Keratinocyte (primary cell): ENCODE measurements at regions not wholly inside any gene's neighbourhood (a gene's known extent, or its start where the extent isn't known, plus 50 kb on each side); places are given as distances from the start of the nearest gene placed in this dataset.

ENCODE experiments used
- DNase-seq: peaks from one replicate; pipeline ENCODE4 v3.0.0-alpha.2; 2011; ENCODE audit warnings: low read depth, missing footprints, low spot score
- FAIRE-seq: peaks from 2 replicates; lab custom pipeline; 2011; peaks lifted over from hg19 to GRCh38; lab: Jason Lieb, UNC
- H2AFZ ChIP-seq: 2 replicates; pipeline ENCODE4 v1.6.0; 2012; ENCODE audit warnings: low read length, control low read depth, inconsistent platforms; ENCODE audit not compliant: control insufficient read depth
- H3K27ac ChIP-seq: 2 replicates; pipeline ENCODE4 v1.5.1; 2011; ENCODE audit warnings: low read length; ENCODE audit not compliant: control insufficient read depth, insufficient read depth
- H3K27me3 ChIP-seq: 3 replicates; pipeline ENCODE4 v1.6.0; 2011; ENCODE audit warnings: low read length; ENCODE audit not compliant: control insufficient read depth, insufficient read depth; ENCODE audit errors: extremely low read depth
- H3K36me3 ChIP-seq, 2 experiments: 2 replicates in 1 of 2; 3 replicates in 1 of 2; pipeline ENCODE4 v1.5.1; 2011; ENCODE audit warnings: low read length in 2 of 2, mild to moderate bottlenecking in 1 of 2; ENCODE audit not compliant: control insufficient read depth in 2 of 2, insufficient read depth in 2 of 2; ENCODE audit errors: extremely low read depth in 1 of 2
- H3K4me1 ChIP-seq: 3 replicates; pipeline ENCODE4 v1.5.1; 2011; ENCODE audit warnings: low read length; ENCODE audit not compliant: control insufficient read depth, insufficient read depth; ENCODE audit errors: extremely low read depth
- H3K4me2 ChIP-seq: 3 replicates; pipeline ENCODE4 v1.6.0; 2011; ENCODE audit warnings: low read depth, low read length; ENCODE audit not compliant: control insufficient read depth, insufficient read depth; ENCODE audit errors: extremely low read depth
- H3K4me3 ChIP-seq, 3 experiments: fragments of 200-600 bp in 1 of 3; sonication (generic) in 1 of 3; 2 replicates in 2 of 3; 3 replicates in 1 of 3; pipeline ENCODE4 v1.5.1; 2011 to 2016; ENCODE audit warnings: low read length in 3 of 3, mild to moderate bottlenecking in 3 of 3, control low read depth in 2 of 3, inconsistent platforms in 1 of 3, low read depth in 1 of 3, mixed read lengths in 1 of 3, mixed run types in 1 of 3, moderate library complexity in 1 of 3; ENCODE audit not compliant: control insufficient read depth in 2 of 3, insufficient read depth in 2 of 3; ENCODE audit errors: extremely low read depth in 1 of 3
- H3K79me2 ChIP-seq: 2 replicates; pipeline ENCODE4 v1.6.0; 2012; ENCODE audit warnings: low read length; ENCODE audit not compliant: control insufficient read depth, insufficient read depth
- H3K9ac ChIP-seq: 3 replicates; pipeline ENCODE4 v1.6.0; 2011; ENCODE audit warnings: low read length; ENCODE audit not compliant: control insufficient read depth, insufficient read depth; ENCODE audit errors: extremely low read depth
- H3K9me1 ChIP-seq: 3 replicates; pipeline ENCODE4 v1.6.0; 2011; ENCODE audit warnings: low read length; ENCODE audit not compliant: control insufficient read depth, insufficient read depth; ENCODE audit errors: extremely low read depth
- H3K9me3 ChIP-seq: 2 replicates; pipeline ENCODE4 v1.5.1; 2012; ENCODE audit warnings: low read depth, low read length; ENCODE audit not compliant: control insufficient read depth
- H4K20me1 ChIP-seq: 3 replicates; pipeline ENCODE4 v1.6.0; 2011; ENCODE audit warnings: low read length; ENCODE audit not compliant: control insufficient read depth, insufficient read depth; ENCODE audit errors: extremely low read depth
- EZH2 ChIP-seq: IDR thresholded peaks from one replicate; pipeline ENCODE4 v1.6.1; 2012; ENCODE audit warnings: inconsistent platforms, mild to moderate bottlenecking, low read length, moderate library complexity
- dilution Hi-C: fragments of 300-500 bp; cut with MboI; formaldehyde crosslinking; loops from one replicate; pipeline ENCODE4 v1.7.0; 2020; ENCODE audit warnings: low sequenced_read_pairs; ENCODE audit not compliant: extremely low pct_ligation_motif_present
- TF ChIP-seq, protein P1 (sequence below), 3 experiments: IDR thresholded peaks in 1 of 3; conservative IDR thresholded peaks in 1 of 3; optimal IDR thresholded peaks in 1 of 3; 2 replicates in 2 of 3; 3 replicates in 1 of 3; pipeline versions ENCODE3 to v1.5.1; 2011; ENCODE audit warnings: low read length in 3 of 3, mild to moderate bottlenecking in 3 of 3, moderate library complexity in 2 of 3, control low read depth in 1 of 3, inconsistent platforms in 1 of 3; ENCODE audit not compliant: insufficient read depth in 2 of 3; ENCODE audit errors: extremely low read depth in 1 of 3

DNA sequence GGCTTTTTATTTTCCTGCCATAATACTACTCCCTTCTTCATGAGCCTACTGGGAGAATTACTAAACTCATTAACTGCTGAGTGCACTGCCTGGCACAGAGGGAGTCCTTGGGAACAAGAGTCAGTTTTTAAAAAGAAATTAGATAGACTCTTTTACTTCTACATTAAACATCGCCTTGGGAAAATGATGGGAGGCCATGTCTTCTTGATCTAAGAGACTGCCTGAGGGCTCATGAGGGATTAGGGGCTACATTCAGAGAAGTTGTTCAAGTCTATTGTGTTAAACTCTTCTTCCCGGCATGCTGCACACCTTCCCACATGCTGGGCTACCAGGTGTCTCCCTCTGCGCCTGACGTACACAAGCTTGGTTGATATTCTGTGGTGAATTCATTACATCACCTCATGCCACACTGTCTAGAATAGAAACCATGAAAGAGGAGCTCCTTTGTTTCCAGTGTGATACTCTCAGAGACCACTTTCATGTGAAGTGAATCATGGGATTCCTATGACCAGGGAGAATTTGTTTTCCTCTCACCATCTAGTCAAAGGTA is 1422.3 kb downstream of the AACS start:
- FAIRE-seq = no peak
- no peaks in the 10 kb centered on the region for H3K4me1 ChIP-seq
- H3K4me2 ChIP-seq = no peak overlapping the region
- H3K9ac ChIP-seq = no peak overlapping the region
- H3K27me3 ChIP-seq = no peaks in the 10 kb centered on the region
- no peak overlapping the region for H2AFZ ChIP-seq
- TF ChIP-seq, protein P1, sequence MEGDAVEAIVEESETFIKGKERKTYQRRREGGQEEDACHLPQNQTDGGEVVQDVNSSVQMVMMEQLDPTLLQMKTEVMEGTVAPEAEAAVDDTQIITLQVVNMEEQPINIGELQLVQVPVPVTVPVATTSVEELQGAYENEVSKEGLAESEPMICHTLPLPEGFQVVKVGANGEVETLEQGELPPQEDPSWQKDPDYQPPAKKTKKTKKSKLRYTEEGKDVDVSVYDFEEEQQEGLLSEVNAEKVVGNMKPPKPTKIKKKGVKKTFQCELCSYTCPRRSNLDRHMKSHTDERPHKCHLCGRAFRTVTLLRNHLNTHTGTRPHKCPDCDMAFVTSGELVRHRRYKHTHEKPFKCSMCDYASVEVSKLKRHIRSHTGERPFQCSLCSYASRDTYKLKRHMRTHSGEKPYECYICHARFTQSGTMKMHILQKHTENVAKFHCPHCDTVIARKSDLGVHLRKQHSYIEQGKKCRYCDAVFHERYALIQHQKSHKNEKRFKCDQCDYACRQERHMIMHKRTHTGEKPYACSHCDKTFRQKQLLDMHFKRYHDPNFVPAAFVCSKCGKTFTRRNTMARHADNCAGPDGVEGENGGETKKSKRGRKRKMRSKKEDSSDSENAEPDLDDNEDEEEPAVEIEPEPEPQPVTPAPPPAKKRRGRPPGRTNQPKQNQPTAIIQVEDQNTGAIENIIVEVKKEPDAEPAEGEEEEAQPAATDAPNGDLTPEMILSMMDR (optimal IDR thresholded peaks at IDR 0.05 in 1 of 3, IDR thresholded peaks at IDR 0.05 in 1 of 3, conservative IDR thresholded peaks at IDR 0.05 in 1 of 3; ENCODE audit: extremely low read depth in 1 of 3, insufficient read depth in 2 of 3, low read length in 3 of 3) = no peak
- TF ChIP-seq EZH2 = no peak
- no peaks in the 10 kb centered on the region for H3K9me1 ChIP-seq
- H3K36me3 ChIP-seq = no peaks in the 10 kb centered on the region
- no peaks in the 10 kb centered on the region for H3K79me2 ChIP-seq
- no peak overlapping the region for H3K4me3 ChIP-seq
- no peak for DNase-seq
- H3K27ac ChIP-seq = no peak overlapping the region
- H4K20me1 ChIP-seq = no peaks in the 10 kb centered on the region
- H3K9me3 ChIP-seq = no peaks in the 10 kb centered on the region
- dilution Hi-C loops = no loop called here

DNA sequence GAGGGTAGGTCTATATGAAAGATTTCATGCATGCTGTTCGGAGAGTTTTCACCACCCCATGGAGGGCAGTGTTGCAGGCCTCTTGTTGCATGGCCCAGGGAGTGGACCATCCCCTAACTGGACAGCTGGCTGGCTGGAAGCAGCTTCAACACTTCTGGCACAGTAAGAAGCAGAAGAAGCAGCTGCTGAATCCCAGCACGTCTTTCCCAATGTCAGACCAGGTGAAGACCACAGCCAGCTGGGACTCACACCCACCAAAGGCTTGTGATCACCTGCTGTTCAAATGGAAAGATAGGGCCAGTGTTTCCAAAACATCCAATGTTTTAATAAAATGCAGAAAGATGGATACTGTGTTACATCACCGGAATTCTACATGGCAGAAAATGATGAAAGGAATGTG is 1423.6 kb downstream of the AACS start:
- Histone ChIP-seq H2AFZ (no peak overlapping the region), H3K9me1 (no peaks in the 10 kb centered on the region), H3K27me3 (no peaks in the 10 kb centered on the region), H3K4me1 (no peaks in the 10 kb centered on the region), H3K4me2 (no peak overlapping the region), H3K36me3 (no peaks in the 10 kb centered on the region), H3K27ac (no peak overlapping the region), H3K9ac (no peak overlapping the region), H3K4me3 (no peak overlapping the region), H4K20me1 (no peaks in the 10 kb centered on the region), H3K79me2 (no peaks in the 10 kb centered on the region), H3K9me3 (no peaks in the 10 kb centered on the region)
- DNase-seq (no peak), FAIRE-seq (no peak)
- dilution Hi-C loops = no loop called here
- TF ChIP-seq, protein P1 (optimal IDR thresholded peaks at IDR 0.05 in 1 of 3, IDR thresholded peaks at IDR 0.05 in 1 of 3, conservative IDR thresholded peaks at IDR 0.05 in 1 of 3; ENCODE audit: extremely low read depth in 1 of 3, insufficient read depth in 2 of 3, low read length in 3 of 3) = no peak
